Stimulated activated naive CD8-positive, alpha-beta T cell treated with anti-CD3 and anti-CD28 coated beads, Interleukin-15, Interleukin-2, amounts not matched to agents 100 ng/mL and 50 ng/mL, for 24 hours (primary cell): ENCODE measurements at regions not wholly inside any gene's neighbourhood (a gene's known extent, or its start where the extent isn't known, plus 50 kb on each side); places are given as distances from the start of the nearest gene placed in this dataset.
"Not testable (repeated sequence)": the region's sequence is repeated elsewhere in the genome, so short reads cannot be mapped to it uniquely, and the experiment has no call there.

Experiments used
- H3K27ac Mint-ChIP-seq: one replicate; pipeline ENCODE4 v1.8.0; 2021; ENCODE audit warnings: mild to moderate bottlenecking, mixed read lengths
- H3K27me3 Mint-ChIP-seq: one replicate; pipeline ENCODE4 v1.8.0; 2021; ENCODE audit warnings: mixed read lengths
- H3K36me3 Mint-ChIP-seq: one replicate; pipeline ENCODE4 v1.8.0; 2021; ENCODE audit warnings: low read depth, mixed read lengths
- H3K4me1 Mint-ChIP-seq: one replicate; pipeline ENCODE4 v1.8.0; 2021; ENCODE audit warnings: low read depth, mixed read lengths
- H3K4me3 Mint-ChIP-seq: one replicate; pipeline ENCODE4 v1.8.0; 2021; ENCODE audit warnings: mild to moderate bottlenecking, mixed read lengths
- H3K9me3 Mint-ChIP-seq: one replicate; pipeline ENCODE4 v1.8.0; 2021; ENCODE audit warnings: mixed read lengths

DNA sequence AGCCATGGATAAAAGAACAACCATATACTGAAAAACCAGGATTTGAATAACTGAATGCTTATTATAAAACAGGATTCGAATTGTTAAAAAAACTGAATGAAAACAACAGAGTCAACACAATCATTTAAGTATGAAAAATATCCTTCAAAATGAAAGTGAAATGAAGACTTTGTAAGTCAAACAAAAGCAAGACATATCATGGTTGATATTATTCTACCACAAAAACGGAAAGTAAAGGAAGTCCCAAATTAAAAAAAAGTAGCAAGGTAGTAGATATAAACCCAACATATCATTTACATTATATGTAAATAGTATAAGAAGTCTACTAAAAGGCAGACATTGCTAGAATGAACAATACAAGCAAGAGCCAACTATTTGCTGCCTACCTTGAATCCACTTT lies 63.1 kb upstream of the POTEC start:
- Mint-ChIP-seq H3K4me1 (peaks cover 20% of the 10 kb centered on the region), H3K4me3 (peak overlapping the region; percentile 35), H3K27ac (peak overlapping the region; percentile 21)
- H3K9me3 Mint-ChIP-seq, H3K36me3 Mint-ChIP-seq, H3K27me3 Mint-ChIP-seq: not testable (repeated sequence)

DNA sequence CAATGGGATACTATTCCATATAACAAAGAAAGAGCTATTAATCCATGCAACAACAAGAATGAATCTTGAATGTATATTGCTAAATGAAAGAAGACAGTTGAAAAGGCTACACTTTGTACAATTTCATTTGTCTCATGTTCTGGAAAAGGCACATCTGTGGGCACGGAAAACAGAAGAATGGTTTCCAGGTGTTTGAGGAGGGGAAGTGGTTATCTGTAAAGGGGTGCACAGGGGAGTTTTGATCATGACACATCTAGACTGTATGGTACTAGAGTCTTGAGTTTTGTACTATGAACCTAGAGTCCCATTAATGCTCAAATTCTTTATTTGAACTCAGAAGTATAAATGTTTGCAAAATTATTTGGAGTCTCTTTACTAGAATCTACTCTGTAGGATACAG lies 64.0 kb upstream of the POTEC start:
- H3K9me3 Mint-ChIP-seq, H3K27me3 Mint-ChIP-seq, H3K4me3 Mint-ChIP-seq, H3K36me3 Mint-ChIP-seq: not testable (repeated sequence)
- Mint-ChIP-seq H3K4me1 (peaks cover 23% of the 10 kb centered on the region), H3K27ac (peak overlapping the region; percentile 6)

DNA sequence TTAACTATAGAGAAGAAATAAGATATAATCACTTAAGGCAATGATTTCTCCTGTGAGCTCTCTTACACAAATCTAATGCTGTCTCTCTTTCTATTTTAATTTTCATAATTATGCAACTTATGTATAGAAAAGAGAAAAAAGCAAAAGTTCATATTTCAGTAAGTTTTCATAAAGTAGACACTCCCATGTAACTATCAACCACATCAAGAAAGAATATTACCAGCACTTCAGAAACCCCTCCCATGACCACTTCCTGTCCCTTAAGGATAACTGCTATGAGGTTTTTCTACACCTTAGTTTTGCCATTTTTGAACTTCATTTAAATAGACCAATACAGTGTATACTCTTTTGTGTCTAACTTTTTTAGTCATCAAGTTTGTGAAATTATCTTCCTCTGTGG lies 69.0 kb upstream of the POTEC start:
- H3K27me3 Mint-ChIP-seq, H3K27ac Mint-ChIP-seq, H3K4me3 Mint-ChIP-seq, H3K36me3 Mint-ChIP-seq, H3K9me3 Mint-ChIP-seq: not testable (repeated sequence)
- peaks cover 14% of the 10 kb centered on the region for H3K4me1 Mint-ChIP-seq

DNA sequence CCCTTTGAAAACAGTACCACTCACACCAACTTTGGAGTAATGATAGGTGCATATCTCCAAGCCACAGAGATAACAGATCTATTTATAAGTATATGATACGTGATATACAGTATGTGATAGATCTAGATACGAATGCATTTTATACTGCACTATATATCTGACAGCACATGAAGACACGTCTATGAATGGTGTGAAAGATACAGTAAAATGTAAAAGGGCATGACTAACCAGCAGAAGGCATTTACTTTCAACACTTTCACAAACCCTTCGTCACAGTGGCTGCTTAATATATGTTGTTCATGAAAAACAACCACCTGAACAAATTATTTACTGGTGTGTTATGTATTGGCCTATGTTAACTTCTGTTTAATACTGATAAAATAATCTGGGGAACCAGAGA lies 71.1 kb upstream of the POTEC start:
- peaks cover 10% of the 10 kb centered on the region for H3K4me1 Mint-ChIP-seq
- not testable (repeated sequence) for H3K36me3 Mint-ChIP-seq, H3K4me3 Mint-ChIP-seq, H3K27me3 Mint-ChIP-seq, H3K27ac Mint-ChIP-seq
- peaks cover 10% of the 10 kb centered on the region for H3K9me3 Mint-ChIP-seq

DNA sequence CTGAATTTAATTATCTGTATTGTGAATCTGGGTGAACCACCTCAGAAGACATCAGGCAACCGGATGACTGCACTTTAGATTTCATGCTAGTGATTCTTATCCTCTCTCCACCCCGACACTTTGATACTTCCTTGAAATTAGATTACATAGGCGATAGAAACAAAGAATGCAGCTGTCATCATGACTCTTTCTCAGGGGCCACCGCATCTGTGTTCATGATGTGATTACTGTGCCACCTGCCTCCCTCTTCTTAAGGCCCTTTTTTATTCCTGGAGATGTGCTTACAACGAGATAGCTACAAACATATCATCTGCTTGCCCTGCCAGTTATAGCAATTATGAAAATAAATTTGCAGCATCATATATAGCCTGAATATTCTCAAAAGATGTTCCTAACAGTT lies 83.9 kb upstream of the POTEC start:
- H3K27me3 Mint-ChIP-seq, H3K4me3 Mint-ChIP-seq, H3K27ac Mint-ChIP-seq, H3K9me3 Mint-ChIP-seq, H3K36me3 Mint-ChIP-seq, H3K4me1 Mint-ChIP-seq: not testable (repeated sequence)

DNA sequence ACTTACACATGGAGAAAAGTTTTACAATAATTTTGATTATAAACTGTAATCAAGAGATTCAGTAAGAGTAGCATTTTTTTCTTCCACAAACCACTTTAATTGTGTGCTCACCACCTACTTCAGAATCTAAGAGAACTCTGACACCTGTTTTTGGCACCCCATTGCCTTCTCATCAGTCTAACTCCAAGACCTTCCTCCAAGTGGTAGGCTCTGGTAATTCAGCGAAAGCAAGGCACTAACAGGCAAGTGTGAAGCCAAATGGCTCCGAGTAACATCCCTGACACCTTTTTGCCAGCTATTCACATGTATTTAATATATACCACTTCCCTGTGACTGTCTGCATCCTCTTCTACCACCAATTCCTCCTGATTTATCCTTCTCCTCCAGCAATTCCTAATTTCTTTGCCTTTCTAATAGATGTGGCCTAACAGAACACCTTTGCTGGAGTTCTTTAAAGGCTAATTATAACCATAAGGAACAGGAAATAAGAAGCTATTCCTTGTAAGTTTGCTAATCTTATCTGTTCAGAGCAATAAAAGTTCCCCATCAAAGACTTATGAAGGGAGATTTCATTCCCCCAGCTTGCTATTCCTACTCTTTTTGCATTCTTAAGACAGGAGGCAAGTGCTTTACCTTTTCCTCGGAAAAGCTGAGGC lies 85.1 kb upstream of the POTEC start:
- H3K27ac Mint-ChIP-seq, H3K27me3 Mint-ChIP-seq, H3K4me1 Mint-ChIP-seq, H3K36me3 Mint-ChIP-seq, H3K9me3 Mint-ChIP-seq, H3K4me3 Mint-ChIP-seq: not testable (repeated sequence)

DNA sequence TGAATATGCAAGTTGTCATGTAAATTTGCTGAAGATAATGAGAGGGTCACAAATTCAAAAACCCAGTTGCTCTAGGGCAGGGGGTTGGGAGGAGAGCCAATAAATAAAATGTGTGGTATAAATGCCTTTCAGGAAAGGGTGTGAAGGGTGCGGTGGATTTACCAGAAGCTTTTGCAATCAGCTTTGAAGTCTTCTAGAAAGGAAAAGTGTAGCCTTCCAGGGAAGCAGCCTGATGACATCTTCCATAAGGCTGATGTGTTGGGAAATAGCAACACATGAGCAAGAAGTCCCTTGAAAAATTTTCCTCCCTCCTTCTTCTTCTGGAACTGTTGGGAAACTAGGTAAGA lies 85.6 kb upstream of the POTEC start:
- not testable (repeated sequence) for H3K27ac Mint-ChIP-seq, H3K27me3 Mint-ChIP-seq, H3K9me3 Mint-ChIP-seq

DNA sequence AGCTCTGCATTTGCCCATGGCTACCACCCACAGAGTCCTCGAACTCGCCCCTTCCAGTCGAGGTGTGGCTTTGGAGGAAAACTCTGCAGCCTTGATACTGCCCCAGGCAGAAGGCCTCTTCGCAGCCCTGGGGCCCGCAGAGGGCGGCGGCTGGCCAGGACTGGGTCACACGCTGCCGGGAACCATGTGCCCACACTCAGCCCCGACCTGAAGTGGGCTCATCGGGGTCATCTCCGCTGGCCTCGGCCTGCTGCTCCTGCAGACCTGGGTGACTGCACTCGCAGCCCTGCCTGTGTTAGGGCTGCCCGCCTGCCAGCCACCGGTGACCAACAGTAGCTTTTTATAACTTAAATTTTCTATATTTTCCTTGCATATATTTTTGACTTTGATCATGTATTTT lies 89.6 kb upstream of the POTEC start:
- not testable (repeated sequence) for H3K9me3 Mint-ChIP-seq, H3K4me1 Mint-ChIP-seq, H3K4me3 Mint-ChIP-seq

More for the DNA sequence above, 85.6 kb upstream of the POTEC start:
- not testable (repeated sequence) for H3K36me3 Mint-ChIP-seq, H3K4me3 Mint-ChIP-seq, H3K4me1 Mint-ChIP-seq

DNA sequence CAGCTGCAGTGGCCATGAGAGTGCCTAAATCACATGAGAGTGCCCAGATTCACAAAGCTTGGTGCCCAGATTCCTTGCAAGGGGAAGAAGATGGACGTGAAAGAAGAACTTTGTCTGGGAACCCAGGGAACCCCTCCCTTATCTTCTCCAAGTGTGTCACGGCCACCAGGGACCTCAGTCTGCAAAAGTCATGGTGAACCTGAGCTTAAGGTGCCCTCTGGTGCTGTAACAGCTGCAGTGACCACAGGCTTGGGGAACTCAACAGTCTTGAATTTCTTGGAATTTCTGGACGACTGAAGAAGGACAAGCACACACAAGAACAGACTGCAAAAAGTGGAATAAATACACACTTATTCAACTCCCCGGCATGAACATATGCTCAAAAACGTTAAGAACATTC lies 94.6 kb upstream of the POTEC start:
- H3K4me1 Mint-ChIP-seq, H3K9me3 Mint-ChIP-seq, H3K27me3 Mint-ChIP-seq, H3K4me3 Mint-ChIP-seq, H3K27ac Mint-ChIP-seq, H3K36me3 Mint-ChIP-seq: not testable (repeated sequence)

More for the DNA sequence above, 89.6 kb upstream of the POTEC start:
- H3K27me3 Mint-ChIP-seq, H3K36me3 Mint-ChIP-seq, H3K27ac Mint-ChIP-seq: not testable (repeated sequence)

DNA sequence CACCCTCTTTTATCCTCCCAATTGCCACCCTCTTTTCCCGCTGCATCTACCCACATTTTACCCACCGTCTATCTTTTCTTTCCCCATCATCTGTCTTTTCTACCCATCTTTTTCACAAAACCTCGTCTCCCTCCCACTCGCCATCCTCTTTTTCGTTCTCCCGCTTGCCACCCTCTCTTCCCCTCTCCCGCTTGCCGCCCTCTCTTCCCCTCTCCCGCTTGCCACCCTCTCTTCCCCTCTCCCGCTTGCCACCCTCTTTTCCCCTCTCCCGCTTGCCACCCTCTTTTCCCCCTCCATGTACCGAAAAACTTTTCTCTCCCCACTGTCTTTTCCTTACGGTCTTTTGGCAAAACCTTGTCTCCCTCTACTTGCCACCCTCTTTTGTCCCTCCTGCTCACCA lies 97.7 kb upstream of the POTEC start:
- H3K36me3 Mint-ChIP-seq, H3K27me3 Mint-ChIP-seq, H3K27ac Mint-ChIP-seq, H3K4me1 Mint-ChIP-seq, H3K9me3 Mint-ChIP-seq, H3K4me3 Mint-ChIP-seq: not testable (repeated sequence)

DNA sequence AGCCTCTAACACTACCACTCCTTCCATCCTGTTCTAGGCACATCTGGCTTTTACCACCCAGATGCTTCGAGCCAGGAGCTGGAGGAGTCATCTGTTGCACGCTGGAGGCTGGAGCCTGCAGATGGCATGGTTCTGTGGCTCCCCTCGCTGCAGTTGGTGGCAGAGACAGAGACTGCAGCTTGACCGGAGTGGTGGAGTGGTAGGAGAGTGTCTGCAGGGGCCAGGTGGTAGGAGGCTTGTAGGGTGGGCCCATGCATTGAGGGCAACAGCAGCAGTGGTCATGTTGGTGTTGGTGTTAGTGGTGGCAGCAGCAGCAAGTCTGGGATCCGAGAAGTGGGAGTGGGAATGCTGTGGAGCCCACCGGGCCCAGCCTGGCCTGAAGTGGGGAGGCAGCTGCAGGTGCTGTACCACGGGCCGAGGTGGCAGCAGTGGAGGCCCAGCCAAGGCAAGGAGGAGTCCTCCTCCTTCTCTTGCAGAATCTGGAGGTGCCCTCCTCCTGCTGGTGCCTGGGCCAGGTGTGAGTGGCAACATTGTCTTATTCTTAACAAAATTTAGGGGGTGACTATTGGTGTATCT lies 100.4 kb upstream of the POTEC start:
- not testable (repeated sequence) for H3K4me1 Mint-ChIP-seq, H3K27ac Mint-ChIP-seq, H3K9me3 Mint-ChIP-seq, H3K36me3 Mint-ChIP-seq, H3K4me3 Mint-ChIP-seq, H3K27me3 Mint-ChIP-seq

DNA sequence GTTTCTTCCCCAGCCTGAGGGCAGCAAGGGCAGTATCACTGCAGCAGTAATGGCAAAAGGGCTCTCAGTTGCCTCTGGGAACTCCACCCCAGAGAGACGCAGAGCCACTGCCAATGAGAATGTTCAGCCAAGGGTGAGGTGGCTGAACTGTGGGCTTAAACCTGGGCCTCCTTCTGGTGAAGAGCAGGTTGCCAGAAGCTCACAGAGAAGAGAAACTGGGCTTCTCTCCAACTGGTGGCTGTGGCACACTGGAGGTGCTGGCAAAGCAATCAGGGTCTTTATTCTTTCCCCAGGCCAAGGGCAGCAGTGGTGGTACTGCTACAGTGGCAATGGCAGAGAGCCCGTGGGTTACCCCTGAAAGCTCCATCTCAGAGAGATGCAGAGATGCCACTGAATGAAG lies 54.9 kb upstream of the ANKRD30B start:
- H3K4me1 Mint-ChIP-seq, H3K4me3 Mint-ChIP-seq, H3K27me3 Mint-ChIP-seq, H3K9me3 Mint-ChIP-seq, H3K36me3 Mint-ChIP-seq, H3K27ac Mint-ChIP-seq: not testable (repeated sequence)

DNA sequence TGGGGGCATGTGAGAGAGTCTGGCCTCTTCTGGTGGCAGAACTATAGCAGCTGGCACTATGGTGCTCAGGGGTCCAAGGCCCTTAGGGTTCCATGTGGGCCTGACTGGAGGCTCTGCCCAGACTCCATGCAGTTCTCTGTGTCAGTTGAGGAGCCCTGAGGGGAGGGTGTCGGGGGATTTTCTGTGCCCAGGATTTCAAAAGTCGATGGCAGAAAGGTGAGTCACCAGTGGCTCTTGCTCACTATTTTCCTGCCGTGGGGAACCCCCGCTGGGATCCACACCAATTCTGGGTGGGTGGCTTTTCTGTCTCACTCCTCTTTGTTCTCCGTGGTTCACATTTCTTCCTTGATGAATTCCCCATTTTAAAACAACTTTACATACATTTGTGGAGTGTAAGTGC lies 54.1 kb upstream of the ANKRD30B start:
- not testable (repeated sequence) for H3K4me3 Mint-ChIP-seq, H3K36me3 Mint-ChIP-seq, H3K27ac Mint-ChIP-seq, H3K4me1 Mint-ChIP-seq, H3K9me3 Mint-ChIP-seq, H3K27me3 Mint-ChIP-seq

DNA sequence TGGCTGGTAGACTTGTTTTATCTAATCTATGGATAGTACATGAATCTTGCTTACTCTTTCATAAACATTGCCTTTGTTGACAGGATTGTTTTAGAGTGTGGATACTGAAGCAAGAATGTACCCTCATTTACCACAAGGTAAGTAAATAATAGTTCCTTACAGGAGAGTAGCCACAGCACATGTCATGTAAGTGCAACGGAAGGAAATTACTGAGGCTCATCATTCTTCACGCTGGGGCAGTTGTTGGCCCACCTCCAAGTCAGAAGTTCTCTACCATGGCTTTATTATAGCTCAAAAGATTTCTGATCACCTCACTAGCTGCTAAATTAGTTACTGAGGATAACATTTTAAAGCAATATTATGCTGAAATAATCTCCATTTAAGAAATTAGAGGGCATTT lies 50.0 kb upstream of the ANKRD30B start:
- not testable (repeated sequence) for H3K27ac Mint-ChIP-seq, H3K36me3 Mint-ChIP-seq, H3K9me3 Mint-ChIP-seq, H3K4me1 Mint-ChIP-seq, H3K27me3 Mint-ChIP-seq, H3K4me3 Mint-ChIP-seq
